LNCaP clone FGC (cell line): ENCODE measurements at regions not wholly inside any gene's neighbourhood (a gene's known extent, or its start where the extent isn't known, plus 50 kb on each side); places are given as distances from the start of the nearest gene placed in this dataset.
A peak's percentile ranks its signal among the peaks of the same experiment; 100 is the strongest.
"Not testable (repeated sequence)": the region's sequence is repeated elsewhere in the genome, so short reads cannot be mapped to it uniquely, and the experiment has no call there.

ENCODE experiments used
- DNase-seq: peaks from one replicate; pipeline ENCODE4 v3.0.0-alpha.2; 2011; ENCODE audit warnings: low read depth
- H3K4me3 ChIP-seq: 2 replicates; pipeline ENCODE4 v1.5.1; 2011; ENCODE audit warnings: mild to moderate bottlenecking, low read depth, low read length, control low read depth
- TF ChIP-seq, protein P1 (sequence below): IDR thresholded peaks from 2 replicates; pipeline ENCODE4 v1.5.1; 2012; ENCODE audit warnings: mild to moderate bottlenecking; ENCODE audit not compliant: control insufficient read depth, insufficient read depth; ENCODE audit errors: extremely low read depth

DNA sequence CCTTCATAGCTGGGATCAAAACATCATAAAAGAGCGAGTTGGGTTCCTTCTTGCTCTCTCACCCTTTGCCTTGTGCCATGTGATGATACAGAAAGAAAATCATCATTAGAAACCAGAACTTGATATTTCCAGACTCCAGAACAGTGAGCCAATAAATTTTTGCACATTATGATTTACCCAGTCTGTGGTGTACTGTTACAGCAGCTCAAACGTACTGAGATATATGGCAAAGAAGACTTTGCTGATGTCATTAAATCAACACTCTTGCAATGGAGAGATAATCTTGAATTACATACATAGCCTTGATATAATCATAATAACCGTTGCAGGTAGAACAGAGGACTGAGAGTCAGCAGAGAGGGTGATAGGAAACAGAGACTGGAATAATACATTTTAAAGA, 1271.6 kb downstream of the CDH12 start:
- H3K4me3 ChIP-seq, result no peak overlapping the region
- TF ChIP-seq, protein P1, sequence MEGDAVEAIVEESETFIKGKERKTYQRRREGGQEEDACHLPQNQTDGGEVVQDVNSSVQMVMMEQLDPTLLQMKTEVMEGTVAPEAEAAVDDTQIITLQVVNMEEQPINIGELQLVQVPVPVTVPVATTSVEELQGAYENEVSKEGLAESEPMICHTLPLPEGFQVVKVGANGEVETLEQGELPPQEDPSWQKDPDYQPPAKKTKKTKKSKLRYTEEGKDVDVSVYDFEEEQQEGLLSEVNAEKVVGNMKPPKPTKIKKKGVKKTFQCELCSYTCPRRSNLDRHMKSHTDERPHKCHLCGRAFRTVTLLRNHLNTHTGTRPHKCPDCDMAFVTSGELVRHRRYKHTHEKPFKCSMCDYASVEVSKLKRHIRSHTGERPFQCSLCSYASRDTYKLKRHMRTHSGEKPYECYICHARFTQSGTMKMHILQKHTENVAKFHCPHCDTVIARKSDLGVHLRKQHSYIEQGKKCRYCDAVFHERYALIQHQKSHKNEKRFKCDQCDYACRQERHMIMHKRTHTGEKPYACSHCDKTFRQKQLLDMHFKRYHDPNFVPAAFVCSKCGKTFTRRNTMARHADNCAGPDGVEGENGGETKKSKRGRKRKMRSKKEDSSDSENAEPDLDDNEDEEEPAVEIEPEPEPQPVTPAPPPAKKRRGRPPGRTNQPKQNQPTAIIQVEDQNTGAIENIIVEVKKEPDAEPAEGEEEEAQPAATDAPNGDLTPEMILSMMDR, result no peak
- no peak for DNase-seq

DNA sequence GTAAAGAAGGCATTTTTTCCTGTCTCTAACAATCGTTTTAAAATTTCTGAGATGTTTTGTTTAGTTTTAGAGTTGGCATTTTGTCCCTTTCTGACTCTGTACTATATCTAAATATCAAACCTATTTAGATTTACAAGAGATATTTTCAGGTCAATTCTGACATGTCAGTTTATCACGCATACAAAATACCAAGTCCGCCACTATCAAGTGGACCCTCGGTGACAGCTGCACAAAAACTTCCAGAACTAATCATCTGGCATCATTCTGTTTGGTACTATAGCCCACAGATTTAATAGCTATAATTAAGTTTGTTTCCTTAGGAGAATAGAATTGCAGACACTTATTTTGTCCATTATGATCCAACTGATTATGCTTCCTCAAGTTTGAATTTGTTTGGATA, 1278.2 kb downstream of the CDH12 start:
- TF ChIP-seq, protein P1, result no peak
- H3K4me3 ChIP-seq, result no peak overlapping the region
- no peak for DNase-seq

DNA sequence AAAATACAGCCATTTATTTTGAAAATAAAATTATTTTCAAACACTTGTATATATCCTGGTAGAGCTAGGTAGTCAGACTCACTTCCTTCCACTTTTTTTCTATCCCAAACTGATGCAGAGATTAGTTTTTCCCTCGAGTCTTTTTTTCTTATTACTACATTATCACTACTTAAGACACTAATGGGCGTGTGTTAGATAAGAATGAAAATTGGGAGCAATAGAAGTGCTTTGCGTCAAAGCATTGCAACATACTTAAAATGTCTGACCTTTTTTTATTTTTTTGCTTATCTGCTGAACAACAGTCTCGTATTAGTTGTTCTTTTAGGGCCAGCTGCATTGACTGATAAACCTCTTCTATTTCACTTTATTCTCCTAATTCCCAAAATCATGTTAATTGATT, 1278.7 kb downstream of the CDH12 start:
- no peak overlapping the region for H3K4me3 ChIP-seq
- TF ChIP-seq, protein P1, result no peak
- DNase-seq, result no peak

- no peak overlapping the region for H3K4me3 ChIP-seq
- TF ChIP-seq, protein P1, result no peak
- DNase-seq, result no peak
Measured at GRCh38 chr5:21573416-21574314, 1279.5 kb downstream of the CDH12 start.

GRCh38 chr5:21571196-21571595, 1281.9 kb downstream of the CDH12 start:
- H3K4me3 ChIP-seq, DNase-seq: not testable (repeated sequence)

DNA sequence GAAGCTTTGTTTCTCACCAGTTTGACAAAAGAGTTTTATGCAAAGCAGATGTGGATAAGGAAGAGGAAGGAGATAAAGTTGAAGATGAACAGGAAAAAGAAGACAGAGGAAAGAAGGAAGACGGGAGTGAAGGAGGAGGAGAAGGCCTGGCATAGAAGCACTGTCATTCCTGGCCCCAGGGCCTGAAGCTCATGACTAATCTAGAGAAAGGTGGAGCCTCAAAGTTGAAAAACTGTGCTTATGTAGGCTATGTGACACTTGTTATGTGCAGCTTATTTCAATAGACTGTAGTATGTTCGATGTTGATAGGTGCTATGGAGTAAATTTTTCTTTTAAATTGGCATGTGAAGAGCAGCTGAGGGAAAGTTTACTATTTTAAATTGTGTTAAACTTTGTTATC, 1294.0 kb downstream of the CDH12 start:
- H3K4me3 ChIP-seq, DNase-seq: not testable (repeated sequence)

GRCh38 chr5:21552263-21552662, 1300.9 kb downstream of the CDH12 start:
- H3K4me3 ChIP-seq, DNase-seq: not testable (repeated sequence)

DNA sequence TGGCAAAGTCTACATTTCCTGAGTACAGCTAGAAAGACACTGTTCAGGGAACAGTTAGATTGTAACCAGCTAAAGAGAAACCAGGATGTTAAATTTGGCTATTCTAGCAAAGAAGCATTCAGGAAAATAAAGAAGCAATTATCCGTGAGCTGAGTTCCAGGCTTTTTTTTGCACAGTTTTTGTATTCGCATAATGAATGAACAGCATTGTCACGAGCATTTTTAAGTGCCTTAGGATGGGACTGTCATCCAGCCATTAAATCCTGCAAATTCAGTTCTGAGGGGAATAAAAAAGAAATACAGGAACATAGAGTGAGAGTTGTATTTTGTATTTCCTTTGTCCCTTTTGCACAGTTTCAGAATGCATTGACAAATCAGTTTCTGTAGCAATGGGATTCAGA, 1302.2 kb downstream of the CDH12 start:
- H3K4me3 ChIP-seq, DNase-seq: not testable (repeated sequence)

DNA sequence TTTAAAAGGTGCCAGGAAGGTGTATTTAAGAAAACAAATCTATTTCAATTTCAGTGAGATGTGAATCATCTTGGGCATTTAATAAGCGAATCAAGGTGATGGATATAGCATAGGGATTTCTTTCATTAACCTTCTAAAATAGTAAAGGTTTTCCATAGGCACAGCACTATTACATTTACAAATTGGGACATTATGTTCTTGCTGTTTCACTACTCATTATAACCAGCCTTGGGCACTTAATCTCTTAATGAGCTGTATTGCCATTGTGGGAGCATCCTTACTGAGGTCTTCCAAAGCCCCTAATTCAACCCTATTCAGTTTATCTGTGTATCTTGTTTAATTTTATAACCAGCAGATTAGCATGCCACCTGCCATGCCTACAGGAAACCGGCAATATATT, 1305.5 kb downstream of the CDH12 start:
- not testable (repeated sequence) for DNase-seq, H3K4me3 ChIP-seq

DNA sequence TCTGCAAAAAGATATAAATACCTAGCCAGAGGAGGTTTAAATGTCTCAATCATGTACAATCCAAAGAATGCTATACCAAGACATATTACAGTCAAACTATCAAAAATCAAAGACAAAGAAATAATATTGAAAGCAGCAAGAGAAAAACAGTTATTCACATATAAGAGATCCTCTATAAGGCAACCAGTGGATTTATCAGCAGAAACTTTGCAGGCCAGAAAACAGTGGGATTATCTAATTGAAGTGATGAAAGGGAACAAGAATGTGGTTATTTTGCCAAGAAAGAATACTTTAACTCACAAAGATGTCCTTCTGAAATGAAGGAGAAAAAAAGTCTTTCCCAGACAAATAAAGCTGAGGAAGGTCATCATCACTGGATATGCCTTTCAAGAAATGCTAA, 1318.0 kb downstream of the CDH12 start:
- not testable (repeated sequence) for DNase-seq, H3K4me3 ChIP-seq

DNA sequence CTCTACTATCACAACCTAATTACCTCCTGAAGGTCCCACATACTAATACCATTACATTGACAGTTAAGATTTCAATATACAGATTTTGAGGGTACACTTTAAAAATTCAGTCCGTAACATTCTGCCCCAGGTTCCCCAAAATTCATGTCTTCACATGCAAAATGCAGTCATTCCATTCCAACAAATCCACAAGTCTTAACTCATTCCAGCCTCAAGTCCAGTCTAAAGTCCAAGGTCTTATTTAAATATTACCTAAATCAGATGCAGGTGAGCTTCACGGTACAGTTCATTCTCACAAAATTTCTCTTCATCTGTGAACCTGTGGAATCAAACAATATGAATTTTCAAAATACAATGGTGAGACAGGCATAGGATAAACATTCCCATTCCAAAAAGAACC, 1332.0 kb downstream of the CDH12 start:
- H3K4me3 ChIP-seq, DNase-seq: not testable (repeated sequence)

DNA sequence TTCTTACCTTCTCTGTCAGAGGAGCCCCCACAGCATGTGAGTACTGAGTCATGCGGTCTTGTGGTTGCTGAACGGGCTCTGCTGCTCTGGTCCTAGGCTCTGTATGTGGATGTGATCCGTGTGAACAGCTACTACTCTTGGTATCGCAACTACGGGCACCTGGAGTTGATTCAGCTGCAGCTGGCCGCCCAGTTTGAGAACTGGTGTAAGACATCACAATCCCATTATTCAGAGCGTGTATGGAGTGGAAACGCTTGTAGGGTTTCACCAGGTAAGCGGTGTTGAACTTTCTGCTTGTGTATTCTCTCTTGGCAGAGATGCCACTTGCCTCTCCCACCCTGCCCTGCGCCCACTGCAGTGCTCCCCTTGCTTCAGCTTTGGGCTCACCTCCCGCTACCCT, 1356.2 kb downstream of the CDH12 start:
- not testable (repeated sequence) for H3K4me3 ChIP-seq

DNA sequence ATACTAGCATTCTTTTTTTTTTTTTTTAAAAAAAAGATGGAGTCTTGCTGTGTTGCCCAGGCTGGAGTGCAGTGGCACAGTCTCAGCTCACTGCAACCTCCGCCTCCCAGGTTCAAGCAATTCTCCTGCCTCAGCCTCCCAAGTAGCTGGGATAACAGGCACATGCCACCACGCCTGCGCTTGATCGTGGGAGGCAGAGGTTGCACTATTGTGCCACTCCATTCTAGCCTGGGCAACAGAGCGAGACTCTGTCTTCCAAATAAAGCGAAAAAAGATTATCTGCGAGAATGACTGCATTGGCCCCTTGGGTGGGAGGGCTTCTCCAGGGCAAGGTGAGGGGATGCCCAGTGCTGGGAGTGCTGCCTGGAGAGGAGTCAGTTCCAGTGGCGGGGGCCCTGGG, 1357.1 kb downstream of the CDH12 start:
- not testable (repeated sequence) for DNase-seq, H3K4me3 ChIP-seq

More for the DNA sequence above, 1356.2 kb downstream of the CDH12 start:
- not testable (repeated sequence) for DNase-seq

DNA sequence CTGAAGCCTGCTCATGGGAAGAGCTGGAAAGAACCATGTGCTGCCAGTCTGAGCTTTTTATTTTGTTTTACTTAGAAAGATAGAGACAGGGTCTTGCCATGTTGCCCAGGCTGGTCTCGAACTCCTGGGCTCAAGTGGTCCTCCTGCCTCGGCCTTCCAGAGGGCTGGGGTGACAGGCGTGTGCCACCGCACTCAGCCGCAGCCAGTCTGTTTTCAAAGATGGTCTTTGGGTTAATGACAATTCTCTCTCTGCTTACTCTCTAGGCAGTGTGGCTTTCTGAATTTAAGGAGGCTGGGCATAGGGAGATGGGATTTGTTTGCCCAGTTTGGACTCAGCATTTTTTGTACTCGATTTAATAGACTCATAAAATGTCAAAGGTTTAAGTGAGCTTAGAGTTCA, 1357.9 kb downstream of the CDH12 start:
- peak; percentile 90 for DNase-seq
- H3K4me3 ChIP-seq, result not testable (repeated sequence)

GRCh38 chr5:21494033-21494432, 1359.1 kb downstream of the CDH12 start:
- H3K4me3 ChIP-seq, result not testable (repeated sequence)

More at GRCh38 chr5:21494033-21494432, 1359.1 kb downstream of the CDH12 start:
- not testable (repeated sequence) for DNase-seq
